Heart left ventricle (tissue), 13 donors: ENCODE measurements at regions not wholly inside any gene's neighbourhood (a gene's known extent, or its start where the extent isn't known, plus 50 kb on each side); places are given as distances from the start of the nearest gene placed in this dataset.

Experiments used
- POLR2A ChIP-seq, 2 donors: fragments of 450-650 bp; IDR thresholded peaks; one replicate each; pipeline ENCODE4 v1.6.1; 2017; ENCODE audit warnings: antibody characterized with exemption in 2 of 2, mild to moderate bottlenecking in 2 of 2, moderate library complexity in 2 of 2
- TF ChIP-seq, protein P1 (sequence below), 12 donors: fragments of 200-600 bp; sonication (generic) in 4 of 12; IDR thresholded peaks; one replicate each; pipeline versions ENCODE4 v1.5.0 to v1.8.0; 2018 to 2022; ENCODE audit warnings: antibody characterized with exemption in 12 of 12, mild to moderate bottlenecking in 5 of 12
- donor health status: ischemic (EF 13 %, LVEDD 7.1; RV severe dilation, severe dysfunction).
- donor health status: DM: no; HTN: yes; CAD: no.
- donor health status: DM: no; HTN: no; CAD: no.
- donor health status: ischemic (EF 25% LVEDD 6.9; RV normal size, moderate dysfunction).
- donor health status: ischemic (EF 25% LVEDD 5.7; RV mildly dilated, moderate dysfunction).
- donor health status: ischemic (EF 35%, LVEDD 5.7; RV mildly dilated, moderate dysfunction).
- donor health status: nonischemic (EF 11% LVEDD 7.7; RV severe dilation, severe dysfunction).
- donor health status: DM: yes; HTN: yes; CAD: no.
- donor health status: PGD.
- donor health status: ischemic (EF 29% LVEDD 5.4; RV normal size, mild dysfunction).
- donor health status: nonischemic (EF 23%, LVEDD 6.1; RV moderate dilation, normal function).

DNA sequence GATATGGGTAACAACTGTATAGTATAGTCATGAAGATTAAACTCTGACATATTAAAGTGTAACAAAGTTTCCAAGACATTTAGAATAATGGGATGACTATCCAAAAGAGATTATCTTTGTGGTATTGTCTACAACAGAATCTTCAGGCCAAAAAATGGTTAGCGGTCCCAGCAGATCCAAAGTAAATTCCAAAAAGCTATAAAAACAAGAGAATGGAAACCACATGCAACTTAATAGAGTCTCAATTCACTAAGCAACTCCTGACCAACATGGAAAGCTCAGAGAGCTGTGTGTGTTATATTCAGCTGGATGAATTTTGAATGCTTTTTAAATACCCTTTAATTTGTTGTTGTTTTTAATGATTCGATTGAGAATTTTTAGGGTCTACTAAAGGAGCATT lies 688.2 kb downstream of the CETN3 start:
- TF ChIP-seq, protein P1, sequence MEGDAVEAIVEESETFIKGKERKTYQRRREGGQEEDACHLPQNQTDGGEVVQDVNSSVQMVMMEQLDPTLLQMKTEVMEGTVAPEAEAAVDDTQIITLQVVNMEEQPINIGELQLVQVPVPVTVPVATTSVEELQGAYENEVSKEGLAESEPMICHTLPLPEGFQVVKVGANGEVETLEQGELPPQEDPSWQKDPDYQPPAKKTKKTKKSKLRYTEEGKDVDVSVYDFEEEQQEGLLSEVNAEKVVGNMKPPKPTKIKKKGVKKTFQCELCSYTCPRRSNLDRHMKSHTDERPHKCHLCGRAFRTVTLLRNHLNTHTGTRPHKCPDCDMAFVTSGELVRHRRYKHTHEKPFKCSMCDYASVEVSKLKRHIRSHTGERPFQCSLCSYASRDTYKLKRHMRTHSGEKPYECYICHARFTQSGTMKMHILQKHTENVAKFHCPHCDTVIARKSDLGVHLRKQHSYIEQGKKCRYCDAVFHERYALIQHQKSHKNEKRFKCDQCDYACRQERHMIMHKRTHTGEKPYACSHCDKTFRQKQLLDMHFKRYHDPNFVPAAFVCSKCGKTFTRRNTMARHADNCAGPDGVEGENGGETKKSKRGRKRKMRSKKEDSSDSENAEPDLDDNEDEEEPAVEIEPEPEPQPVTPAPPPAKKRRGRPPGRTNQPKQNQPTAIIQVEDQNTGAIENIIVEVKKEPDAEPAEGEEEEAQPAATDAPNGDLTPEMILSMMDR (IDR thresholded peaks at IDR 0.05), result no peak
- TF ChIP-seq POLR2A (IDR thresholded peaks at IDR 0.05), result no peak
